ENCODE measurements at regions not wholly inside any gene's neighbourhood (a gene's known extent, or its start where the extent isn't known, plus 50 kb on each side); places are given as distances from the start of the nearest gene placed in this dataset.
"Not testable (repeated sequence)": the region's sequence is repeated elsewhere in the genome, so short reads cannot be mapped to it uniquely, and the experiment has no call there.

- DNase-seq: no peak
These were observed 90.7 kb downstream of the CD24 start for GRCh38 chr6:106883808-106884262.

- DNase-seq: no peak
These were observed 91.7 kb downstream of the CD24 start for GRCh38 chr6:106882601-106883518.

- DNase-seq: no peak
These were observed 92.4 kb downstream of the CD24 start for GRCh38 chr6:106882138-106882537.

- DNase-seq: no peak
These were observed 93.6 kb downstream of the CD24 start for GRCh38 chr6:106880952-106881351.

- DNase-seq: no peak
These were observed 98.7 kb downstream of the CD24 start for GRCh38 chr6:106875782-106876321.

- DNase-seq: no peak
These were observed 100.0 kb downstream of the CD24 start for GRCh38 chr6:106874481-106874880.

- DNase-seq: no peak
These were observed 102.5 kb downstream of the CD24 start for GRCh38 chr6:106872049-106872448.

GRCh38 chr6:106870824-106871717 lies 103.5 kb downstream of the CD24 start:
- DNase-seq: no peak

GRCh38 chr6:106870069-106870468 lies 104.5 kb downstream of the CD24 start:
- DNase-seq: no peak

- no peak for DNase-seq
These were observed 105.3 kb downstream of the CD24 start for GRCh38 chr6:106869203-106869602.

GRCh38 chr6:106866875-106867658 lies 107.5 kb downstream of the CD24 start:
- no peak for DNase-seq

GRCh38 chr6:106862858-106863257 lies 111.7 kb downstream of the CD24 start:
- no peak for DNase-seq

GRCh38 chr6:106860940-106861339 lies 113.6 kb downstream of the CD24 start:
- no peak for DNase-seq

- DNase-seq: no peak
These were observed 115.9 kb downstream of the CD24 start for GRCh38 chr6:106858653-106859092.

- no peak for DNase-seq
These were observed 116.5 kb downstream of the CD24 start for GRCh38 chr6:106857771-106858652.

- not testable (repeated sequence) for DNase-seq
These were observed 117.2 kb downstream of the CD24 start for GRCh38 chr6:106857310-106857709.

- DNase-seq: no peak
These were observed 118.2 kb downstream of the CD24 start for GRCh38 chr6:106856227-106856874.

- no peak for DNase-seq
These were observed 119.4 kb downstream of the CD24 start for GRCh38 chr6:106855117-106855516.

- DNase-seq: no peak
These were observed 124.7 kb downstream of the CD24 start for GRCh38 chr6:106849676-106850332.

- no peak for DNase-seq
These were observed 125.4 kb downstream of the CD24 start for GRCh38 chr6:106849120-106849519.
